Stimulated activated CD8-positive, alpha-beta memory T cell treated with anti-CD3 and anti-CD28 coated beads, Interleukin-12 subunit alpha, Interleukin-12 subunit beta, amount 100 ng/mL, for 24 hours (primary cell): ENCODE measurements at regions not wholly inside any gene's neighbourhood (a gene's known extent, or its start where the extent isn't known, plus 50 kb on each side); places are given as distances from the start of the nearest gene placed in this dataset.

ENCODE experiments used
- DNase-seq: peaks from one replicate; pipeline ENCODE4 v3.0.0-alpha.2; 2020; ENCODE audit errors: extremely low read depth

- no peak for DNase-seq
Observed at GRCh38 chr5:123785162-123786071, 273.4 kb downstream of the CSNK1G3 start.

- no peak for DNase-seq
Observed at GRCh38 chr5:123783421-123783820, 271.4 kb downstream of the CSNK1G3 start.

- DNase-seq = no peak
Observed at GRCh38 chr5:123778641-123779040, 266.7 kb downstream of the CSNK1G3 start.

- DNase-seq = no peak
Observed at GRCh38 chr5:123776761-123777160, 264.8 kb downstream of the CSNK1G3 start.

GRCh38 chr5:123771715-123772114 is 259.7 kb downstream of the CSNK1G3 start:
- no peak for DNase-seq

GRCh38 chr5:123763201-123763600 is 251.2 kb downstream of the CSNK1G3 start:
- no peak for DNase-seq

GRCh38 chr5:123756816-123757215 is 244.8 kb downstream of the CSNK1G3 start:
- no peak for DNase-seq

GRCh38 chr5:123756318-123756665 is 244.3 kb downstream of the CSNK1G3 start:
- DNase-seq = no peak

- no peak for DNase-seq
Observed at GRCh38 chr5:123755653-123756317, 243.8 kb downstream of the CSNK1G3 start.

- no peak for DNase-seq
Observed at GRCh38 chr5:123754908-123755307, 242.9 kb downstream of the CSNK1G3 start.

- DNase-seq = no peak
Observed at GRCh38 chr5:123753937-123754891, 242.2 kb downstream of the CSNK1G3 start.

GRCh38 chr5:123753180-123753936 is 241.4 kb downstream of the CSNK1G3 start:
- no peak for DNase-seq

GRCh38 chr5:123752552-123753179 is 240.7 kb downstream of the CSNK1G3 start:
- no peak for DNase-seq

- DNase-seq = no peak
Observed at GRCh38 chr5:123751670-123752069, 239.7 kb downstream of the CSNK1G3 start.

GRCh38 chr5:123748239-123748638 is 236.3 kb downstream of the CSNK1G3 start:
- no peak for DNase-seq

GRCh38 chr5:123746683-123747360 is 234.8 kb downstream of the CSNK1G3 start:
- DNase-seq = no peak

- DNase-seq = no peak
Observed at GRCh38 chr5:123743990-123744583, 232.1 kb downstream of the CSNK1G3 start.

GRCh38 chr5:123735384-123735783 is 223.4 kb downstream of the CSNK1G3 start:
- no peak for DNase-seq

GRCh38 chr5:123732257-123732656 is 220.3 kb downstream of the CSNK1G3 start:
- DNase-seq = no peak

- DNase-seq = no peak
Observed at GRCh38 chr5:123722451-123722850, 210.5 kb downstream of the CSNK1G3 start.
